Calu3 (cell line): ENCODE measurements at regions not wholly inside any gene's neighbourhood (a gene's known extent, or its start where the extent isn't known, plus 50 kb on each side); places are given as distances from the start of the nearest gene placed in this dataset.

ENCODE experiments used
- BruUV-seq: library from RNA; stranded (reverse); fragments of 400-500 nt; replicated peaks from 2 replicates; lab custom pipeline; 2021; lab: Mats Ljungman, UMichigan
- CTCF ChIA-PET: fragments of 300-600 bp; sonication (Branson Sonifier 250); formaldehyde crosslinking; loops from one replicate; lab custom pipeline; 2022; ENCODE audit warnings: antibody characterized with exemption; lab: Charles Lee
- DNase-seq: peaks from one replicate; pipeline ENCODE4 v3.0.0; 2022
- H3K27ac Mint-ChIP-seq: one replicate; pipeline ENCODE4 v1.8.0; 2022; ENCODE audit warnings: mixed read lengths; ENCODE audit not compliant: unreplicated experiment
- H3K27me3 Mint-ChIP-seq: one replicate; pipeline ENCODE4 v1.8.0; 2022; ENCODE audit warnings: mixed read lengths; ENCODE audit not compliant: unreplicated experiment
- H3K36me3 Mint-ChIP-seq: one replicate; pipeline ENCODE4 v1.8.0; 2022; ENCODE audit warnings: mild to moderate bottlenecking, moderate library complexity, mixed read lengths; ENCODE audit not compliant: insufficient read depth, unreplicated experiment
- H3K4me1 Mint-ChIP-seq: one replicate; pipeline ENCODE4 v1.8.0; 2022; ENCODE audit warnings: mild to moderate bottlenecking, low read depth, mixed read lengths; ENCODE audit not compliant: unreplicated experiment
- H3K4me3 Mint-ChIP-seq: one replicate; pipeline ENCODE4 v1.8.0; 2022; ENCODE audit warnings: mild to moderate bottlenecking, low read depth, moderate library complexity, mixed read lengths; ENCODE audit not compliant: unreplicated experiment
- H3K9me3 Mint-ChIP-seq: one replicate; pipeline ENCODE4 v1.8.0; 2022; ENCODE audit warnings: low read depth, mixed read lengths; ENCODE audit not compliant: unreplicated experiment
- CTCF ChIP-seq: fragments of 200-600 bp; IDR thresholded peaks from one replicate; pipeline ENCODE4 v1.8.0; 2022; ENCODE audit warnings: antibody characterized with exemption; ENCODE audit not compliant: unreplicated experiment
- intact Hi-C: fragments of 100-400 bp; cut with micrococcal nuclease; formaldehyde crosslinking; loops from one replicate; pipeline ENCODE4 v1.10.0; 2022; ENCODE audit not compliant: unreplicated experiment

DNA sequence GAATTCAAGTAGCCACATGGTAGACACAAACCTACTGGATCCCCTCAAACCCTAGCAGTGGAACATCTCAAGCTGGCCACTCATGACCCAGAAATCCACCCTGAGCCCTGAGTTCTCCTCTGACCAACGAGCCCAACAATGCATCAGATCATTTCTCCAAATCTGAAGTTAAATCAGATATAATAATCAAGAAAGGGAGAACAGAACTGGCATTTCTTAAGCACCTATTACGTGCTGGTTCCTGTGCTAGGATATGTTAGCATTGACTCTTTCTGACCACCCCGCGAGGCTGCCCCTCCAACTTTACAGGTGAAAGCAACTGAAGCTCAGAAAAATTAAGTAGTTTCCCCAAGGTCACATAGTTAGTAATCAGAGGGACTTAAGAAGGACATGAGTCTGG lies 51.5 kb upstream of the CCDC174 start:
- H3K27me3 Mint-ChIP-seq = peaks cover 87% of the 10 kb centered on the region
- H3K9me3 Mint-ChIP-seq = peaks cover 5% of the 10 kb centered on the region
- CTCF ChIA-PET = interaction anchor here (0.6 kb wide), 1 partner anchor 111 kb away, joined by 3 read pairs; no protein-coding TSS in a partner anchor
- no TSS peak for BruUV-seq
- H3K27ac Mint-ChIP-seq = no peak overlapping the region
- no peak for TF ChIP-seq CTCF
- H3K4me1 Mint-ChIP-seq = no peaks in the 10 kb centered on the region
- no peaks in the 10 kb centered on the region for H3K36me3 Mint-ChIP-seq
- intact Hi-C loops = no loop called here
- H3K4me3 Mint-ChIP-seq = no peak overlapping the region
- no peak for DNase-seq

GRCh38 chr3:14600856-14601610 lies 50.5 kb upstream of the CCDC174 start:
- Mint-ChIP-seq H3K27me3 (peaks cover 89% of the 10 kb centered on the region), H3K4me1 (peaks cover 4% of the 10 kb centered on the region), H3K36me3 (no peaks in the 10 kb centered on the region), H3K4me3 (no peak overlapping the region), H3K27ac (no peak overlapping the region), H3K9me3 (peaks cover 5% of the 10 kb centered on the region)
- BruUV-seq = no TSS peak
- DNase-seq = no peak
- intact Hi-C loops = no loop called here
- CTCF ChIA-PET = interaction anchor here (0.6 kb wide), 1 partner anchor 112 kb away, joined by 3 read pairs; no protein-coding TSS in a partner anchor
- TF ChIP-seq CTCF = no peak

DNA sequence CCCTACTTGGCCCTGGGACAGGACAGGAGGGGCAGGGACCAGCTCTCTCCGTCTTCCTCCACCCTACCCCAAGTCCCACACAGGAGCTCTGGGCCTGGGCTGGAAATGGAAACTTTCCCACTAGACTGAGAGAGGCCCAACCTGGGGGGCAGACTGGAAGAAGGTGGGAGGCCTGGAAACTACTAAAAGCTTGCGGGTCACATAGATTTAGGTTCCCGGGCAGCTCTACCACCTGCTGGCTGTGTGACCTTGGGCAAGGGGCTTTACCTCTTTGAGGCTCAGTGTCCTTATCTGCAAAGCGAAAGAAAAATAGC lies 49.9 kb upstream of the CCDC174 start:
- Mint-ChIP-seq H3K27ac (no peak overlapping the region), H3K27me3 (peaks cover 89% of the 10 kb centered on the region), H3K4me1 (peaks cover 10% of the 10 kb centered on the region), H3K36me3 (no peaks in the 10 kb centered on the region), H3K9me3 (peaks cover 5% of the 10 kb centered on the region), H3K4me3 (no peak overlapping the region)
- intact Hi-C loops = no loop called here
- DNase-seq = no peak
- TF ChIP-seq CTCF = no peak
- CTCF ChIA-PET = no interaction called here
- BruUV-seq = no TSS peak
